Omental fat pad (tissue), 3 donors: ENCODE measurements at regions not wholly inside any gene's neighbourhood (a gene's known extent, or its start where the extent isn't known, plus 50 kb on each side); places are given as distances from the start of the nearest gene placed in this dataset.
"Not testable (repeated sequence)": the region's sequence is repeated elsewhere in the genome, so short reads cannot be mapped to it uniquely, and the experiment has no call there.

Experiments
- ATAC-seq: fragments of 150-250 bp; one replicate; pipeline ENCODE4 v1.9.1; 2016; ENCODE audit warnings: mild to moderate bottlenecking, moderate library complexity; ENCODE audit not compliant: low FRiP score
- DNase-seq: peaks from one replicate; pipeline ENCODE4 v3.0.0-alpha.2; 2019; ENCODE audit warnings: low spot score
- CTCF ChIP-seq, 3 donors: fragments of 450-650 bp; IDR thresholded peaks; one replicate each; pipeline ENCODE4 v1.5.1; 2016 to 2017; ENCODE audit warnings: antibody characterized with exemption in 3 of 3, mild to moderate bottlenecking in 3 of 3, moderate library complexity in 2 of 3

GRCh38 chr7:142626420-142627035 is 122.7 kb upstream of the PRSS1 start:
- peak; percentile 52 for DNase-seq
- TF ChIP-seq CTCF (IDR thresholded peaks at IDR 0.05): no peak
- no peak for ATAC-seq

- not testable (repeated sequence) for DNase-seq, ATAC-seq
Observed at GRCh38 chr7:142625216-142625615, 124.1 kb upstream of the PRSS1 start.

- DNase-seq (no peak), ATAC-seq (no peak)
- no peak for TF ChIP-seq CTCF (IDR thresholded peaks at IDR 0.05)
Observed at GRCh38 chr7:142620402-142620801, 128.9 kb upstream of the PRSS1 start.

GRCh38 chr7:142618655-142619351 is 130.5 kb upstream of the PRSS1 start:
- DNase-seq (no peak), ATAC-seq (no peak)
- TF ChIP-seq CTCF (IDR thresholded peaks at IDR 0.05): no peak

GRCh38 chr7:142616842-142617241 is 132.4 kb upstream of the PRSS1 start:
- ATAC-seq: no peak
- no peak for TF ChIP-seq CTCF (IDR thresholded peaks at IDR 0.05)
- DNase-seq: no peak

GRCh38 chr7:142616121-142616643 is 133.1 kb upstream of the PRSS1 start:
- TF ChIP-seq CTCF (IDR thresholded peaks at IDR 0.05): no peak
- ATAC-seq: no peak
- DNase-seq: no peak

- no peak for TF ChIP-seq CTCF (IDR thresholded peaks at IDR 0.05)
- ATAC-seq (no peak), DNase-seq (no peak)
Observed at GRCh38 chr7:142615508-142615907, 133.8 kb upstream of the PRSS1 start.
